Head of caudate nucleus (tissue), 42 donors: ENCODE measurements at regions not wholly inside any gene's neighbourhood (a gene's known extent, or its start where the extent isn't known, plus 50 kb on each side); places are given as distances from the start of the nearest gene placed in this dataset.
"Not testable (repeated sequence)": the region's sequence is repeated elsewhere in the genome, so short reads cannot be mapped to it uniquely, and the experiment has no call there.

Source experiments
- DNase-seq, 42 donors: peaks; one replicate each; pipeline versions ENCODE4 v3.0.0 to v3.0.0-alpha.2; 2020 to 2021; ENCODE audit warnings: mixed read lengths in 7 of 42
- intact Hi-C: fragments of 100-400 bp; cut with DNase I; formaldehyde crosslinking; loops from one replicate; pipeline ENCODE4 v1.15.0; 2022

GRCh38 chr1:196094821-196095220 is 513.4 kb downstream of the KCNT2 start:
- intact Hi-C loops: no loop called here
- DNase-seq: no peak

- DNase-seq: no peak
- intact Hi-C loops: no loop called here
Observed at GRCh38 chr1:196091397-196092135, 516.7 kb downstream of the KCNT2 start.

- intact Hi-C loops: no loop called here
- DNase-seq: no peak
Observed at GRCh38 chr1:196090226-196090625, 518.0 kb downstream of the KCNT2 start.

GRCh38 chr1:196088541-196088940 is 519.7 kb downstream of the KCNT2 start:
- no peak for DNase-seq
- intact Hi-C loops: no loop called here

- DNase-seq: no peak
- intact Hi-C loops: no loop called here
Observed at GRCh38 chr1:196078691-196079090, 529.5 kb downstream of the KCNT2 start.

GRCh38 chr1:196075621-196076020 is 532.6 kb downstream of the KCNT2 start:
- intact Hi-C loops: no loop called here
- DNase-seq: no peak

GRCh38 chr1:196074182-196074581 is 534.1 kb downstream of the KCNT2 start:
- intact Hi-C loops: no loop called here
- DNase-seq: no peak

- no peak for DNase-seq
- intact Hi-C loops: no loop called here
Observed at GRCh38 chr1:196071447-196071846, 536.8 kb downstream of the KCNT2 start.

GRCh38 chr1:196070940-196071339 is 537.3 kb downstream of the KCNT2 start:
- intact Hi-C loops: no loop called here
- no peak for DNase-seq

- DNase-seq: no peak
- intact Hi-C loops: no loop called here
Observed at GRCh38 chr1:196063952-196064351, 544.3 kb downstream of the KCNT2 start.

GRCh38 chr1:196063294-196063693 is 544.9 kb downstream of the KCNT2 start:
- DNase-seq: no peak
- intact Hi-C loops: no loop called here

- no peak for DNase-seq
- intact Hi-C loops: no loop called here
Observed at GRCh38 chr1:196060539-196060938, 547.7 kb downstream of the KCNT2 start.

GRCh38 chr1:196059210-196059609 is 549.0 kb downstream of the KCNT2 start:
- intact Hi-C loops: no loop called here
- DNase-seq: no peak

- intact Hi-C loops: no loop called here
- DNase-seq: no peak
Observed at GRCh38 chr1:196056966-196057365, 551.3 kb downstream of the KCNT2 start.

GRCh38 chr1:196049407-196049806 is 558.8 kb downstream of the KCNT2 start:
- intact Hi-C loops: no loop called here
- no peak for DNase-seq

GRCh38 chr1:196043268-196043667 is 565.0 kb downstream of the KCNT2 start:
- intact Hi-C loops: no loop called here
- DNase-seq: no peak

GRCh38 chr1:196034080-196034706 is 574.0 kb downstream of the KCNT2 start:
- no peak for DNase-seq
- intact Hi-C loops: no loop called here

GRCh38 chr1:196031387-196031786 is 576.9 kb downstream of the KCNT2 start:
- intact Hi-C loops, DNase-seq: not testable (repeated sequence)

- intact Hi-C loops: no loop called here
- DNase-seq: no peak
Observed at GRCh38 chr1:196030455-196030854, 577.8 kb downstream of the KCNT2 start.

GRCh38 chr1:196029410-196029809 is 578.8 kb downstream of the KCNT2 start:
- intact Hi-C loops: no loop called here
- no peak for DNase-seq

GRCh38 chr1:196027127-196027526 is 581.1 kb downstream of the KCNT2 start:
- intact Hi-C loops: no loop called here
- no peak for DNase-seq
